Endothelial cell of umbilical vein (primary cell): ENCODE measurements at regions not wholly inside any gene's neighbourhood (a gene's known extent, or its start where the extent isn't known, plus 50 kb on each side); places are given as distances from the start of the nearest gene placed in this dataset.

Experiments used
- BruUV-seq: library from RNA; stranded (reverse); fragments of 400-500 nt; replicated peaks from 2 replicates; lab custom pipeline; 2021; lab: Mats Ljungman, UMichigan
- CTCF ChIA-PET: fragments of 300-600, 350-600 bp; sonication (Branson Sonifier 250); formaldehyde crosslinking; loops from one replicate; lab custom pipeline; 2021; ENCODE audit warnings: antibody characterized with exemption, inconsistent platforms; lab: Charles Lee
- POLR2A ChIA-PET: fragments of 300-600, 350-600 bp; sonication (Branson Sonifier 250); formaldehyde crosslinking; loops from one replicate; lab custom pipeline; 2021; ENCODE audit warnings: antibody characterized with exemption, inconsistent platforms; lab: Charles Lee
- DNase-seq: peaks from one replicate; pipeline ENCODE4 v3.0.0-alpha.2; 2011; ENCODE audit warnings: low read depth, low spot score
- FAIRE-seq: peaks from 2 replicates; lab custom pipeline; 2011; peaks lifted over from hg19 to GRCh38; lab: Jason Lieb, UNC
- H2AFZ ChIP-seq: 2 replicates; pipeline ENCODE4 v1.6.0; 2012; ENCODE audit warnings: low read depth, low read length, control low read depth, inconsistent platforms
- H3K27ac ChIP-seq: 2 replicates; pipeline ENCODE4 v1.5.1; 2011; ENCODE audit warnings: low read depth, mild to moderate bottlenecking, control low read depth, low read length, moderate library complexity; ENCODE audit not compliant: insufficient read depth
- H3K27me3 ChIP-seq, 2 experiments: 2 replicates each; pipeline versions ENCODE4 v1.6.0 to v1.6.1; 2011; ENCODE audit warnings: low read length in 2 of 2, mixed read lengths in 1 of 2; ENCODE audit not compliant: control insufficient read depth in 2 of 2, insufficient read depth in 2 of 2
- H3K36me3 ChIP-seq, 2 experiments: 2 replicates in 1 of 2; 3 replicates in 1 of 2; pipeline ENCODE4 v1.5.1; 2011; ENCODE audit warnings: low read length in 2 of 2, mild to moderate bottlenecking in 1 of 2, moderate library complexity in 1 of 2; ENCODE audit not compliant: control insufficient read depth in 2 of 2, insufficient read depth in 2 of 2; ENCODE audit errors: extremely low read depth in 1 of 2
- H3K4me1 ChIP-seq: 3 replicates; pipeline ENCODE4 v1.5.1; 2011; ENCODE audit warnings: mild to moderate bottlenecking, low read length; ENCODE audit not compliant: control insufficient read depth, insufficient read depth; ENCODE audit errors: extremely low read depth
- H3K4me2 ChIP-seq: 2 replicates; pipeline ENCODE4 v1.6.1; 2011; ENCODE audit warnings: low read length, control low read depth, mixed read lengths; ENCODE audit not compliant: insufficient read depth
- H3K4me3 ChIP-seq, 3 experiments: fragments of 200-600 bp in 1 of 3; sonication (generic), shearing (Covaris generic) in 1 of 3; replicated peaks in 1 of 3; 2 replicates each; pipeline ENCODE4 v1.5.1; 2011 to 2016; ENCODE audit warnings: control low read depth in 3 of 3, low read length in 3 of 3, mild to moderate bottlenecking in 2 of 3, inconsistent platforms in 1 of 3, low read depth in 1 of 3, moderate library complexity in 1 of 3; ENCODE audit not compliant: insufficient read depth in 1 of 3
- H3K79me2 ChIP-seq: 2 replicates; pipeline ENCODE4 v1.6.0; 2012; ENCODE audit warnings: low read length, inconsistent platforms; ENCODE audit not compliant: control insufficient read depth, insufficient read depth
- H3K9ac ChIP-seq: replicated peaks from 2 replicates; pipeline ENCODE3; 2011; ENCODE audit warnings: low read length, control low read depth; ENCODE audit not compliant: insufficient read depth; ENCODE audit errors: extremely low read depth
- H3K9me1 ChIP-seq: replicated peaks from 3 replicates; pipeline ENCODE4 v1.6.0; 2011; ENCODE audit warnings: mild to moderate bottlenecking, low read length; ENCODE audit not compliant: control insufficient read depth, insufficient read depth; ENCODE audit errors: extremely low read depth
- H3K9me3 ChIP-seq: replicated peaks from 2 replicates; pipeline ENCODE4 v1.5.1; 2012; ENCODE audit warnings: low read length, inconsistent platforms; ENCODE audit not compliant: control insufficient read depth, insufficient read depth
- H4K20me1 ChIP-seq: replicated peaks from 2 replicates; pipeline ENCODE3; 2011; ENCODE audit warnings: mild to moderate bottlenecking, low read length; ENCODE audit not compliant: control insufficient read depth, insufficient read depth; ENCODE audit errors: extremely low read depth
- EZH2 ChIP-seq: IDR thresholded peaks from 2 replicates; pipeline ENCODE4 v1.6.1; 2012; ENCODE audit warnings: borderline replicate concordance, low read depth, mild to moderate bottlenecking, moderate library complexity, low read length, inconsistent platforms; ENCODE audit not compliant: severe bottlenecking
- FOS ChIP-seq: IDR thresholded peaks from 2 replicates; pipeline ENCODE4 v1.6.1; 2011; ENCODE audit warnings: mild to moderate bottlenecking, low read length, moderate library complexity, borderline replicate concordance; ENCODE audit not compliant: insufficient read depth
- GATA2 ChIP-seq: IDR thresholded peaks from 2 replicates; pipeline ENCODE4 v1.7.0; 2011; ENCODE audit warnings: low read depth, mild to moderate bottlenecking, moderate library complexity, mixed read lengths, low read length; ENCODE audit not compliant: insufficient read length, insufficient read depth
- JUN ChIP-seq: IDR thresholded peaks from 2 replicates; pipeline ENCODE4 v1.6.1; 2011; ENCODE audit warnings: borderline replicate concordance, low read depth; ENCODE audit not compliant: insufficient read length, insufficient read depth
- POLR2AphosphoS5 ChIP-seq: IDR thresholded peaks from 2 replicates; pipeline ENCODE4 v1.6.1; 2012; ENCODE audit warnings: low read depth, mild to moderate bottlenecking, control low read depth, low read length, moderate library complexity; ENCODE audit not compliant: insufficient read depth
- dilution Hi-C: fragments of 300-500 bp; cut with MboI; formaldehyde crosslinking; loops from one replicate; pipeline ENCODE4 v1.15.0; 2019; ENCODE audit warnings: low sequenced_read_pairs; ENCODE audit not compliant: extremely low pct_ligation_motif_present
- intact Hi-C: fragments of 100-400 bp; cut with micrococcal nuclease; formaldehyde crosslinking; loops from one replicate; pipeline ENCODE4 v1.10.0; 2022
- TF ChIP-seq, protein P1 (sequence below), 2 donors: IDR thresholded peaks; 1 replicate in 1 of 2; 2 replicates in 1 of 2; pipeline ENCODE4 v1.5.1; 2011; ENCODE audit warnings: low read length in 2 of 2, mild to moderate bottlenecking in 2 of 2, moderate library complexity in 2 of 2, control low read depth in 1 of 2, inconsistent platforms in 1 of 2, low read depth in 1 of 2; ENCODE audit not compliant: insufficient read depth in 1 of 2; ENCODE audit errors: extremely low read depth in 1 of 2

- ChIA-PET POLR2A (no interaction called here), CTCF (interaction anchor here (1.0 to 2.8 kb wide), 3 partner anchors 9 to 66 kb away, joined by 3 to 19 read pairs (median 4); no protein-coding TSS in a partner anchor)
- Histone ChIP-seq H4K20me1 (no peaks in the 10 kb centered on the region), H3K79me2 (no peaks in the 10 kb centered on the region), H3K27ac (no peak overlapping the region), H3K9me1 (no peaks in the 10 kb centered on the region), H2AFZ (no peak overlapping the region), H3K36me3 (no peaks in the 10 kb centered on the region), H3K4me3 (no peak overlapping the region), H3K4me2 (no peak overlapping the region), H3K4me1 (no peaks in the 10 kb centered on the region), H3K27me3 (peaks cover 20 to 21% of the 10 kb centered on the region in 2 experiments), H3K9me3 (no peaks in the 10 kb centered on the region), H3K9ac (no peak overlapping the region)
- no peak for DNase-seq
- no peak for TF ChIP-seq EZH2
- no peak for TF ChIP-seq GATA2
- TF ChIP-seq, protein P1, sequence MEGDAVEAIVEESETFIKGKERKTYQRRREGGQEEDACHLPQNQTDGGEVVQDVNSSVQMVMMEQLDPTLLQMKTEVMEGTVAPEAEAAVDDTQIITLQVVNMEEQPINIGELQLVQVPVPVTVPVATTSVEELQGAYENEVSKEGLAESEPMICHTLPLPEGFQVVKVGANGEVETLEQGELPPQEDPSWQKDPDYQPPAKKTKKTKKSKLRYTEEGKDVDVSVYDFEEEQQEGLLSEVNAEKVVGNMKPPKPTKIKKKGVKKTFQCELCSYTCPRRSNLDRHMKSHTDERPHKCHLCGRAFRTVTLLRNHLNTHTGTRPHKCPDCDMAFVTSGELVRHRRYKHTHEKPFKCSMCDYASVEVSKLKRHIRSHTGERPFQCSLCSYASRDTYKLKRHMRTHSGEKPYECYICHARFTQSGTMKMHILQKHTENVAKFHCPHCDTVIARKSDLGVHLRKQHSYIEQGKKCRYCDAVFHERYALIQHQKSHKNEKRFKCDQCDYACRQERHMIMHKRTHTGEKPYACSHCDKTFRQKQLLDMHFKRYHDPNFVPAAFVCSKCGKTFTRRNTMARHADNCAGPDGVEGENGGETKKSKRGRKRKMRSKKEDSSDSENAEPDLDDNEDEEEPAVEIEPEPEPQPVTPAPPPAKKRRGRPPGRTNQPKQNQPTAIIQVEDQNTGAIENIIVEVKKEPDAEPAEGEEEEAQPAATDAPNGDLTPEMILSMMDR (IDR thresholded peaks at IDR 0.05; ENCODE audit: extremely low read depth in 1 of 2, insufficient read depth in 1 of 2, low read depth in 1 of 2, low read length in 2 of 2), result no peak
- TF ChIP-seq FOS, result no peak
- TF ChIP-seq JUN, result no peak
- TF ChIP-seq POLR2AphosphoS5, result no peak
- no TSS peak for BruUV-seq
- intact Hi-C loops (no loop called here), dilution Hi-C loops (no loop called here)
- FAIRE-seq, result no peak
These were observed 94.3 kb downstream of the ZNF280B start for GRCh38 chr22:22414266-22414665.
